Activated CD4-positive, alpha-beta T cell treated with anti-CD3 and anti-CD28 coated beads for 24 hours (primary cell): ENCODE measurements at regions not wholly inside any gene's neighbourhood (a gene's known extent, or its start where the extent isn't known, plus 50 kb on each side); places are given as distances from the start of the nearest gene placed in this dataset.
"Not testable (repeated sequence)": the region's sequence is repeated elsewhere in the genome, so short reads cannot be mapped to it uniquely, and the experiment has no call there.

Source experiments
- DNase-seq, 2 donors: peaks; one replicate each; pipeline ENCODE4 v3.0.0-alpha.2; 2020; ENCODE audit warnings: low read depth in 2 of 2

DNA sequence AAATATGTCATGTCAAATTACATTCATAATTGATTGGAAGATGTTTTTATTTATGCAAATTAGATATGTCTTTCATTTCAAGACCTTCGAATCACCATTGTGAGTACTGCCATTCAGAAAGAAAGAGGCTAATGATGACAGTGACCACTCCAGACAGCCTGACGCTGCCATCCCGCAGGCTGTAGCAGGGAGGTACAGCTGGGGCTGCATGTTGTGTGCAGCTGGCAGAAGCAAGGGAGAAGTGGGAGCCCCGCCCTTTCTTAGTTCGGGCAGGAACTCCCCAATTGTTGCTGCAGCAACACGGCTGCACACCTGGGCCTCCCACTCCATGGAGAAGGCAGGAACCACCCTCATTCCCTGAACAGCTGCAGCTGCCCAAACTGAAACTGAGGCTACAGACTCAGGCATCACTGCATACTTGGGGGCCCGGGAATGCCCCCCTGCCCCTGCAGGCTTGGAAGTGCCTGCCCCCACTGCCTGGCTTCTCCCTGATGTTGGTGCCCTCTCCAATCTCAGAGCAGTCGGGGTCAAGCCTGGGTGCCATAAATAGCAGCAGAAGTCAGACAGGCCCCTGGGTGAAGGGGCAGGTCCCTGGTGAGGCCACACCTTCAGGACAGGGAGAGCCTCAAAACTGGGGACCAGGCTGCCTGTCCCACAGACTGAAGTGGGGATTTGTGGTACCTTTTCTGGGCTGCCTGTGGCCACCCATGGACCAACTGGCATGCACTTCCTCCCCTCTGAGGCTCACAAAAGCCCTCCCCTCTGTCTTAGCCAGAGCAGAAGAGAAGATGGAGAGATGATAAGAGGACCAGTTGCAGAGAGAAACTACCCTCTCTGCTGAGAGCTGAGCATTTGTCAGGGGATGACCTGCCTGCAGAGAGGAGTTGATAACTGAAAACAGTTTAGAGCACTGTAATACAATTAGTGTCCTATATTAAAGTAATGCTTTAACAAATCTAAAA, 964.6 kb downstream of the SI start:
- no peak for DNase-seq

DNA sequence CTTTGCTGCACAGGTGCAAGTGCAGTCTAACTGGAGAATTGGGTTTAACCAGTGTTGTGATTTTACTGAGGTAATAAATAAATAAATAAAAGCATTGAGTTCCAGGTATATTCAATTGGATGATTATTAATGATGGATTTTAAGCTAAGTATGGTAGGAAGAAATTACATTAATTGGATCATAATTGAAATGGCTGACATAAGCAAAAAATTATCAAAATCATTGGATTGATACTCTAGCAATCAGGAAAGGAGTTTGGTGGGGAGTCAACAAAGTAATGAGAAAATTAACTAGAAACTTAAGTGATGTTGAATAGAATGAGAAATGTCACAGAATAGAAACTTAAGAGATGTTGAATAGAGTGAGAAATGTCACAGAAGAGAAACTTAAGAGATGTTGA, 981.9 kb downstream of the SI start:
- DNase-seq: no peak

DNA sequence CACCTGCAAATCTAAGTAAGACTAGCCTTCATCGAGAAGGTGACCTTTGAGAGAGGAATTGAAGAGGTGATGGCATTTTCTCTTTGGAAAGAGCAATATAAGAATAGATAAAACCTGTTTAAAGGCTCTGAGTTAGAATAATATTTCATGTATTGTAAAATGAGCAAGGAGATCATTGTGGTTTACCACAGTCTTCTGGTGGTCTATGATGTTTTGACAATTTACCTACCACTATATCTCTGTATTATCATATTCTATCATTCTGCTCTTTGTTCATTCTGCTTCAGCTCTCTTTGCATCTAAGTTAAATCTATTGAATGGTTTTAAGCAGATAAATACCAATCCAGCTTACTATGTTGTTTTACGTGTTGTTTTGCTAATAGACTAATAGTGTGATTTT, 982.3 kb downstream of the SI start:
- no peak for DNase-seq

DNA sequence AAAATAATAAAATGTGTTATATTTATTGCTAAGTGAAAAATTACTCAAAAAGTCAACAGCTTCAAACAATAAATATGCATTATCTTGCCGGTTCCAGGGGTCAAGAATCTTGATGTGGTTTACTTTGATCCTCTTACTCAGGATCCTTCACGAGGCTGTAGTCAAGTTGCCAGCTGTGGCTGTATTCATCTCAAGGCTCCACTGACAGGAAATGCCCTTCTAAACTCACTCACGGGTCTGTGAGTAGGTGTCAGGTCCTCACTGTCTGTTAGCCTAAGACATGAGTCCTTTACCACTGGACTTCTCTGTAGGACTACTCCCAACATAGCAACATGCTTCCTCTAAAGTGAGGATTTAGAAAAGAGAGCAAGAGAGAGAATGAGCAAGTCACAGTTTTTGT, 983.0 kb downstream of the SI start:
- no peak for DNase-seq

- no peak for DNase-seq
Observed at GRCh38 chr3:164094546-164094945, 983.8 kb downstream of the SI start.

DNA sequence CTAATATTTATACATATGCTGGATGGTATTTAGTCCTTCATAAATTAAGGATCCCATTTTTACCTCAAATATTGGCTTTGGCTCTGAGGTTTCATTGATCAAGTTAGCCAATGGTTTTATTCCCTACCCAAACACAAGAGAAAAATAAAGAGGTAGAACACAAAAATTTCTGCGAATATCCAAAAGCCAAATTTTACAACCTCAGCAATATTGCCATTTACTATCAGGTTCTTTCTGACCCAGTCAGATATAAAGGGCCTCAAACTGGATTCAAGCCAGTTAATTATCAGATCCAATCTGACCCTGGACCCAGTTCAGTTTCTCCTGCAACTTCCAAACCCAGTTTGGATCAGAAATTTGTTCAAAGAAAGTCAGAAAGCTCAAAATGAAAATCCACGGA, 998.1 kb downstream of the SI start:
- no peak for DNase-seq

- DNase-seq: no peak
Observed at GRCh38 chr3:164064298-164064697, 1014.0 kb downstream of the SI start.

DNA sequence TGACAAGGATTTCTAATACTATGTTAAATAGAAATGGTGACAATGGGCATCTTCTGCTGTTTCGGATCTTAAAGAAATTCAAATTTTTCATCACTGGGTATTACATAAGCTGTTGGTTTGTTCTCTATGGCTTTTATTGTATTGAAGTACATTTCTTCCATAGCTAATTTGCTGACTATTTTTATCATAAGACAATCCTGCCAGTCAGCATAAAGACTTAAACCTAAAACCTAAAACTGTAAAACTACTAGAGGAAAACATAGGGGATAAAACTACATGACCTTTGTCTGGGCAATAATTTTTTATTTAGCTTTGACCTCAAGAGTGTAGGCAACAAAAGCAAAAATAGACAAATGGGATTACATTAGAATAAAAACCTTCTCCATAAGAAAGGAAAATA, 1017.4 kb downstream of the SI start:
- DNase-seq: no peak

DNA sequence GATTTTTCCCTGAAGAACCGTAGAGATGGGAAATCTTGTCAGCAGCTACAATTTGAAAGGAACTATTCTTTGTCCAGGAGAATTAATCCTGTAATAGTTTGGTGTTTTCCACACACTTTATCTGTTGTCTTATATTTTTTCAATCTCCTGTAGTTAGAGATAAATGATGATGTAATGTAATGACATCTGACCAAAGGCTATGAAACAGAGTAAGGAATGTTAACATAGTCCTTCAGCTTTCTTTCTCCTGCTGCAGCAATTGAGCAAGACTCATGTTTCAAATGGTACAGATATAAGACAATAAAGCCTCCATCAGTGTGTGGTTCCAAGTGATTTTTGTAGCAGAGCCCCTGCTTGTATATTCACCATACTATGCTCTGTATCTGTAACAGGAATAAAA, 1028.4 kb downstream of the SI start:
- DNase-seq: no peak

DNA sequence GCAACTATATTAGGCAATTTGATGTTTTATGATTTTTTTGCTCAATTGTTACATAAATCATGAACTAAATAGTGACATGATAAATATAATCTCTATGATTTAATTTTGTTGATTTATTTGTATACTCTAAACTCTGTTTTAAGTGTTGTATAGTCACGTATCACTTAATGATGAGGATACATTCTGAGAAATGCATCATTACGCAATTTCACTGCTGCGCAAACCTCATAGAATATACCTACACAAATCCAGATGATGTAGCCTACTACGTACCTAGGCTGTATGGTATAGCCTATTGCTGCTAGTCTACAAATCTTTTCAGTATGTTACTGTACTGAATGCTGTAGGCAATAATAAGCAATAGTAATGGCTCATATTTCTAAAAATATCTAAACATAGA, 1029.8 kb downstream of the SI start:
- no peak for DNase-seq

GRCh38 chr3:164040991-164041390, 1037.3 kb downstream of the SI start:
- DNase-seq: no peak

- no peak for DNase-seq
Observed at GRCh38 chr3:164030194-164030593, 1048.1 kb downstream of the SI start.

DNA sequence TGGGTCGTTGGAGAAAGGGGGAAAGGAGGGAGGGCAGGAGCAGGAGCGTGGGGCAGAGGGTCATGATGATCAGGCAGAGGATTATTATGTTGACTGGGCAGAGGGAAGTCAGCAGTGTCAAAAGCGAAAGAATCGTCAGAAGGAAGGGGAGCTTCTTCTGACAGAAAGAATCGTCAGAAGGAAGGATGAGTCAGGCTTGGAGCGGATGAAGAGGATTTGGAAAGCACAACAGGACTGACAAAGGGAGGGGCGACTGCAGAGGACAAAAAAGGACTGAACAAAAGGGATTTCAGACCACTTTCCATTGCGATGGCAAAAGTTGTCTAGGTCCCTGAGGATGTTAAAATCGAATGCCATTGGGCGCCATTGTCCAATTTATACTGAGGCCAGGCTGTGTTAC, 1053.5 kb downstream of the SI start:
- DNase-seq: no peak

DNA sequence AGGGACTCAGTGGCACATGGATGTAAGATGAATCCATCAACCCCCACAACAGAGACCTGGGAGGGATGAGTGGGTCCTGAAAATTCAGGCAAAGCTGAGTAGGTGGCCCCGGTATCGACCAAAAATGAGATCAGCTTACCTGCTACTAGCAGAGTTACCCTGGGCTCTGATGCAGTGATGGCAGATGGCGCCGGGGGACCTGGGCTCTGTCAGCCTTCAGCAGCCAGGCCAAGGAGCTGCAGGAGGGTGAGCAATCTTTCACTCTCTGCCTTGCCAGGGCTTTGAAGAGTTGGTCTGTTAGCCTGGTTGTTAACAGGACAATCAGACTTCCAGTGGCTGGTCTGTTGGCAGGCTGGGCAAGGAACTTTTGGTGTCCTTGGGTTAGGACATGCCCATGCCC, 1054.8 kb downstream of the SI start:
- DNase-seq: no peak

DNA sequence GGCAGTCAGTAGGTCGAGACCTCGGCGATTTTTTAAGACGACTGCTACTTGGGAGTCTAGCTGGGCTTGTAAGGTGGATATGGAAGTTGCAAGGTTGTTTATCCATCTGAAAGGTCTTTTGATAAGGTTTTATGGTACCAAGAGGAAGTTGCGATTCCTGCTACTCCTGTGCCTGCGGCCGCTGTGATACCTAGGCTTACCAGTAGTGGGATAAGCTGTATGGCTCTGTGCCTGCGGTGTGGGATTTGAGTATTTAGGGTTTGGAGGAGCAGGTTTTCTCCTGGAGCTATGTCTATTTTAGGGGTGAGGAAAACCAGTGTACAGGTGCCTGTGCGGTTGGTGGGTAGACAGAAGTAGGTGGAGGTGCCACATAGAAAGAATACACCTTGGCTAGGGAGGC, 1059.8 kb downstream of the SI start:
- DNase-seq: no peak

- DNase-seq: no peak
Observed at GRCh38 chr3:164007765-164008164, 1070.5 kb downstream of the SI start.

- DNase-seq: no peak
Observed at GRCh38 chr3:164004205-164004604, 1074.1 kb downstream of the SI start.

DNA sequence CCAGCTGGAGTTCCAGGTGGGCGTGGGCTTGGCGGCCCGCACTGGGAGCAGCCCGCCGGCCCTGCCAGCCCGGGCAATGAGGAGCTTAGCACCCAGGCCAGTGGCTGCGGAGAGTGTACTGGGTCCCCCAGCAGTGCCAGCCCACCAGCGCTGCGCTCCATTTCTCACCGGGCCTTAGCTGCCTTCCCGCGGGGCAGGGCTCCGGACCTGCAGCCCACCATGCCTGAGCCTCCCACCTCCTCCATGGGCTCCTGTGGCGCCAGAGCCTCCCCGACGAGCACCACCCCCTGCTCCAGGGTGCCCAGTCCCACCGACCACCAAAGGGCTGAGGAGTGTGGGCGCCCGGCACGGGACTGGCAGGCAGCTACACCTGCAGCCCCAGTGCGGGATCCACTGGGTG, 1075.3 kb downstream of the SI start:
- not testable (repeated sequence) for DNase-seq

DNA sequence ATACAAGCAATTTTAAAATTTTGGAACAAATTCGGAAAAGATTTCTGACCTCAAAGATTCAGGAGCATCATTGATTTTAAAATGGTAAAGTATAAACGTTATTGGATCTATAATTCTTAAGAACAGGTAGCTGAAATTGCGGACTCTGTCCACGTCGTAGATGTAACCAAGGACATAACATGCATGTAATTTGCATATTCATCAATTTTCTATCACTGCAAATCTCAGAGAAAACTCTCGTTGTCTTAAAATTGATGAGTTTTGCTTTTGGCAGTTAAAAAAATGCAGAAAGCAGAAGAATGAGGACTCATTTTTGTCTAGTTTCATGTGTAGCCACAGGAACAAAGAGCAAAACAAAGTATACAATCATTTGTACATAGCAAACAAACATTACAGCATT, 1094.4 kb downstream of the SI start:
- DNase-seq: no peak

- DNase-seq: no peak
Observed at GRCh38 chr3:163971861-163972260, 1106.4 kb downstream of the SI start.

GRCh38 chr3:163957072-163957471, 1121.2 kb downstream of the SI start:
- DNase-seq: no peak

DNA sequence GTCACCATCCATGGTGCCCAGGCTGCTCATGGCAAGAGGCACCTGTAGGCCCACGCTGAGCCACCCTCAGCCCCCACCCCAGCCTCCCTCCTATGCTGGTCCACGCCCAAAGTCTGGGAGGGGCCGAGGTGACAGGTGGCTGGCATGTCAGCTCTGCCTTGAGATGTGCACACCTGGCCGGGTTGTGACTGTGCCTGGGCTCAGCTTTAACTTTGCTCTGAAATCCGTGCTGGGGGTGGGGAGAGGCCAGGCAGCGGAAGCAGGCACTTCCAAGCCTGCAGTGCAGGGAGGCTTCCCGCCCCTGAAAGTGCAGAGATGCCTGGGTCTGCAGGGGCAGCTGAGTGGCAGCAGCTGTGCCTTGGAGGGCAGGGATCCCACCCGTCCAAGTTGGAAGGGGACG, 1124.8 kb downstream of the SI start:
- DNase-seq: no peak

GRCh38 chr3:163952499-163952898, 1125.8 kb downstream of the SI start:
- DNase-seq: no peak
